Sigmoid colon (tissue), 4 donors: ENCODE measurements at regions not wholly inside any gene's neighbourhood (a gene's known extent, or its start where the extent isn't known, plus 50 kb on each side); places are given as distances from the start of the nearest gene placed in this dataset.

Experiments used
- CTCF ChIP-seq, 4 experiments: fragments of 450-650 bp in 3 of 4; fragments of 200-600 bp in 1 of 4; IDR thresholded peaks; one replicate each; pipeline ENCODE4 v1.5.1; 2016 to 2019; ENCODE audit warnings: antibody characterized with exemption in 4 of 4, mild to moderate bottlenecking in 3 of 4, moderate library complexity in 2 of 4
- EP300 ChIP-seq, 4 donors: sonication (generic); formaldehyde crosslinking; IDR thresholded peaks; one replicate each; pipeline ENCODE4 v1.6.1; 2017; ENCODE audit warnings: antibody characterized with exemption in 4 of 4
- POLR2A ChIP-seq, 2 donors: fragments of 450-650 bp; IDR thresholded peaks; one replicate each; pipeline ENCODE4 v1.6.1; 2016; ENCODE audit warnings: antibody characterized with exemption in 2 of 2, mild to moderate bottlenecking in 2 of 2, moderate library complexity in 2 of 2

GRCh38 chr2:63780518-63781155, 61.1 kb upstream of the UGP2 start:
- TF ChIP-seq POLR2A (IDR thresholded peaks at IDR 0.05) (no peak), EP300 (IDR thresholded peaks at IDR 0.05) (no peak), CTCF (IDR thresholded peaks at IDR 0.05) (no peak)
